Midbrain (tissue), 1 donor: ENCODE measurements at regions not wholly inside any gene's neighbourhood (a gene's known extent, or its start where the extent isn't known, plus 50 kb on each side); places are given as distances from the start of the nearest gene placed in this dataset.

Experiments used
- DNase-seq: peaks from one replicate; lab custom pipeline; 2025; lab: John Stamatoyannopoulos, UW

DNA sequence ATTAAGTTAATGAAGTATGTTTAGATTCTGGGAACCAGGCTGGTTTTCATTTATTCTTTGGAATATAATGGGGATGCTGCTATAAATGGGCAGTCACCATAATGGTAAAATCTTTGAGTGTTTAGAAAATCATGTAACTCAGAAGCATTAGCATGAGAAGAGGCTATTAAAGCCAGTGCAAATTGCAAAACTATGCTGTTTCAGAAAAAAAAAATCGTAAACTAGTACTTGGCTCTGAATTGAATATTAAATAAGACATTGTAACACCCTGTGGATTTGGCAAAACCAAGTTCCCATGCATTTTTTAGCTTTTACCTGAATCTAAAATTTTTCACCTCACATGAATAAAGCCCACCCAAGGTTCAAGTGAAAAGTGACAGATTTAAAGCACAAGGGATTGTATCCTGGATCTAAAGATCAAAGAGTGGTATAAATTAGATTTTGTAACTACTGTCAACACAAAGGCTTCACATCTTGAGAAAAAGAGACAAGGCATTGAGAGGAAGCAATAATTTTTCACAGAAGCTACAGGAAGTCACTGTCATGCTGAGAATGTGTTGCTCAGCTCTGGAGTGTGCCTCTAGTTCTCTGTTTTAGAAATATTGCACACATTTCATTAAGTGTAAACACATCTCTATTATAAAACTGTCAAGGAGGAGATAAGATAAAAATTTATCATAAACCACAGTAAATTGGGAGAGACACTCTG, 142.2 kb downstream of the ABCA8 start:
- DNase-seq = no peak

DNA sequence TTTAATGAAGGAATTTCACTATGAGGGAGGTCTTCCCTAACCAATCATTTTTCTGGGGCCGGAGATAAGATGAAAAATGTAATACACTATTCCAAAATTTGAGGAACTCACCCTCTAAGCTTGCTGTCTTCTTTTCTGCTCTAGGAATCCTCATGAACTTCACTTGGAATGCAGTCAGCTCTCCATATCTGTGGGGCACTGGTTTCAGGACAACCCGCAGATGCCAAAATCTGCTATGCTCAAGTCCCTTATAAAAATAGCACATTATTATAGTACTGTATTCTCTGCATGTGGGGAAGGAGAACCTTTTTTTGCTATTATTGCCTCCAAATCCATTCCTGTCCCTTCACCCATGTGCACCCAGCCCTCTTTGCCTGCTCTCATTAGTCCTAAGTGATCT, 146.0 kb downstream of the ABCA8 start:
- DNase-seq = no peak

DNA sequence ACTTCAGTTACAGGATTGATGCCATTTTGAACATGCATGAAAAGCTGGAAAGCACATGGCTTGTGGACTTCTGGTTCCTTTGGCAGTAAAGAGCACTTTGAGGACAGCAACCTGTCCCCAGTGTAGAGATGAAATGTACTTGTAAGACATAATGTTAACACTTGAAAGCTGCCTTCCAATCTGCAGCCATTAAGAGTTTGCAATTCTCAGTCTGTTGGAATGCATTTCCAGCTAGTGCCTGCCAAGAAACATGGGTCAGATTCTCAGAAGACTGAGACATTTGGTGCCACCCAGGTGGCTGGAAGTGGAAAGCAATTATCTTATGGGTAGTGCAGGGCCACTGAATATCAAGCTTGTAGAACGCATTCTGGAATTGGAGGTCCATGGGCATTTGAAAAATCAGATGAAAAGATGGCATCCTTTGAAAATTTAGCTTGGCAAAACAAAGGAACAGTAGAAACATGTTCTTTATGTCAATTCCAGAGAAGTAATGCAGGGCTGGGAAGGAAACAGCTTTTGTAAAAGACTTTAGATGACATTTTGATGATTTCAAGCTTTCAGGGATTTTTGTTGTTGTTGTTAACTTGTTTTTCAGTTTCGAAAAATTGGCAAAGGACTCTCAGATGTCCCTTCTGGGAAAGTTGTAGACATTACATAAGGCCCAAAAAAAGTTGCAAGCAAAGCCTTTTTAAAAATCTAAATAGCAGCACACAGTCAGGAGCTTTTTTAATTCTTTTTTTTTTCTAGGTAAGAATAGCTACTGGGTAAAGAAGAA, 147.0 kb downstream of the ABCA8 start:
- no peak for DNase-seq

DNA sequence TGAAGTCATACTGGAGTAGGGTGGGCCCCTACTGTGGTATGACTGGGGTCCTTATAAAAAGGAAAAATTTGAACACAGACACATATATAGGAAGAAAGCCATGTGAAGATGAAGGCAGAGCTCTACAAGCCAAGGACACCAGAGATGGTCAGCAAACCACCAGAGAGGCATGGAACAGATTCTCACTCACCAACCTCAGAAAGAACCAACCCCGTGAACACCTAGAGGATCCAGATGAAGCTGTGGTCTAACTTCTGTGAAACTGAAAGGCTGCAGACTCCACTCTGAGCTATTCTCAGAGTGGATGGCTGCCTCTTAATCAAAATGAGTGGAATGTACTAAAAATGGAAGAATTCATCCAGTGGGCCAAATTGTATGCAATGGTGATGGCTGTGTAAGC, 149.6 kb downstream of the ABCA8 start:
- DNase-seq = no peak

DNA sequence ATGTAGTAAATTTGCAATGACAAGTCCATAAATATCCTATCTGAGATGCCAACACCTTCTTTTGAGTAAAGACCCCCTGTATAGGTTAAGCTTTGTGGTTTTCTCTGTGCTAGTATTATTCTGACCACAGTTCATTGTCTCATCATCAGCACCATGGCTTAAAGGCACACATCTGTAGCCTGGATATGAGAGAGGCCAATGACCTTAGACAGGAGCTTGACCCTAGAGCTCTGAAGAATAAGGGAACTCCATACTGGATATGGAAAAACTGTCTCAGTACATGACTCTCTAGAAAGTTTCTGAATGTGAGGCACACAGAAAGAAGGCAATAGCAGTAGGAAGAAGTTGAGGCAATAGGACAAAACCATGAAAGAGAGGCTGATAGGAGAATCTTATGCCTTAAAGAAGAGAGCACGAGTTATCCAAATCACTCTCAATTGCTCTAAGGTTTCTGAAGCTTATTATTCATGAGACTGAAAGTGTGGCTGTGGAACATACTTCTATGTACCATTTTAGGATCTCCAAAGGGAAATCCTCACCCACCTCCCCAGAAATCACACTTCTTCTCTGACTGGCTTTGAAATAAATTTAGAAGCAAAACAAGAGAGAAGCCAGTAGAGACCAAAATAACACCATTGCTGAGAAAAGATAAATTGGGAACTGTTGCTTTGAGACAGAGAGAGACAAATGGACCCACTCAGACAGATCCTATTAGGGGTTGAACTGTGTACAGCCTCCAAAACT, 150.2 kb downstream of the ABCA8 start:
- DNase-seq = no peak

DNA sequence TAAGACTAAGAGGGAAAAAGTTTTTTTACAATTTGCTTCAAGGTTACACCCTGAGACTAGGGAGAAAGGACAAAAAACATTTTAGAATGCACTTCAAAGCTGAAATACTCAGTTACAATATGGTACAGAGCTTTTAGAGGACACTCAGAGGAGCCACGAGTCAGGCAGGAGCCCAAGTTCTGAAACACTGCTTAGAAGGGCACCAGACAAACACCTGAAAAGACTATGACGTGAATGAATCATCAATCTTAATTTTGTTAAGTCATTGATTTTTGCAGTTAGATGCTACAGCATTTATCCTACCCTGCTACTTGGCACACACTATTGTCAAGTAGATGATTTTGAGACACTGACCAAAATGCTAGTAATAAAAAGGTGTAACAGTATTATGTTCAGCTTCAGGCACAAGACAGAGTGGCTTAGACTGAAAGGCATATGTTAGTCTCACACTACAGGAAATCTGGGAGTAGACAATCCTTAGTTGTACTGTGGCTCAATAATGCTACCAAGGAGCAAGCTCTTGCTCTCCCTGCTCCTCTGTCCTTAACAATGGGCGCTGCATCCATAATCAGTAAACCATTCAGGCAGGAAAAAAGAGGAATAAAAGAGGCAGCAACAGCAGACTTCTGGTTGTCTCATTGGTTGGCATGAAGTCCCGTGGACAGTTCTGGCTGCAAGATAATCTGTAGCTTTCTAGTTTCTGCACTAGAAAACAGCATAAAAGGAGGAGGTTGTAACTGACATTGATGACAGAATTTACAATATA, 151.8 kb downstream of the ABCA8 start:
- DNase-seq = no peak

DNA sequence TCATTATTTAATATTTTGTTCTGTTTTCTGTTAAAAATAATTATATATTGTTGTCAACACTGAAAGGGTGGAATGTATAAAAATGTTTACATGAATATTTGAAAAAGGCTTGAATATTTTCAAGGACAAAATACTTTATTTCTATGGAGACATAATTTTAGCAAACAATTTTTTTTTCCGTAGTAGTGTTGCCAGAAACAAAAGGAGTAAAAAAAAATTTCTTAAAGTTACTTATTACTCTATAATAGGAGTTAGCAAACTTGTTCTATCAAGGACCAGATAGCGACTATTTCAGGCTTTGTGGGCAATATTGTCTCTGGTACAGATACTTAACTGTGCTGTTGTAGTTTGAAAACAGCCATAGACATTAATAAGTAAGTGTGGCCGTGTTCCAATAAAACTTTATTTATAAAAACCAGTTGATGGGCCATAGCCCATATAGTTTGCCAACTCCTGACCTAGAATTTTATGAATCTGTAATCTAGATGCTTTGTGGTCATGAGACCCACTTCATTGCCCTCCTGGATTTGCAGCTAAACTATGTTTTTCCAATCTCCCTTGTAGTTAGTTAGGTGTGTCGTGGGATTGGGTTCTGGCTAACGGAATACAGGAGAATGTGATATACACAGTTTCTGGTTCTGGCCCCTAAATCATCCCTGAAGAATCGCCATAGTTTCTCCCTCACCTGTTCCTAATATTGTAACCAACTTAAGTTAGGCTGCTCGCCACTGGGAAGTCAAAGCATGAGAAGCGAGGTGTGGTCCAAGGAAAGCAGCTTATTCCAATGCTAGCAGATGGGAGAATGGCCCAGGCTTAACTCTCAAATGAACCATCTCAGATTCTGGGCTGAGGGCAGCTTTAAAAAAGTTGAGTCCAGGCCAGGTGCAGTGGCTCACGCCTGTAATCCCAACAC, 153.6 kb downstream of the ABCA8 start:
- DNase-seq = no peak

DNA sequence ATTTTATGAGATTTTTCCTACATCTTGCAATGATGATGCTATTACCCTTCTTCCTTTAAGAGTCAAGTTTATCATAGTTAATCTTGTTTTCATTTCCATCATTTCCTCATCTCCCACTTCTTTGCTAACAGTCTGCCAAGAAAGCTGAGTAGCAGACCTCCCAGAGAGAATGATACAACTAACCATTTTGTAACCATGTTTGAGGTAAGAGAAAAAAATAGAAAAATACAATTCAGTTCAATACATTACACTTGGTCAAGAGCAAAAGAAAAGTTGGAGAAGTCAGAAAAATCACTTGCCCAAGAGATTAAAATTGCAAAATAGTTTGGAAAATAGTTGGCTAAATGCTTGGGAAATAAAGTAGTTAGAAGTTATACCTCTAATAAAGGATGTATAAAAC, 154.4 kb downstream of the ABCA8 start:
- DNase-seq = no peak

DNA sequence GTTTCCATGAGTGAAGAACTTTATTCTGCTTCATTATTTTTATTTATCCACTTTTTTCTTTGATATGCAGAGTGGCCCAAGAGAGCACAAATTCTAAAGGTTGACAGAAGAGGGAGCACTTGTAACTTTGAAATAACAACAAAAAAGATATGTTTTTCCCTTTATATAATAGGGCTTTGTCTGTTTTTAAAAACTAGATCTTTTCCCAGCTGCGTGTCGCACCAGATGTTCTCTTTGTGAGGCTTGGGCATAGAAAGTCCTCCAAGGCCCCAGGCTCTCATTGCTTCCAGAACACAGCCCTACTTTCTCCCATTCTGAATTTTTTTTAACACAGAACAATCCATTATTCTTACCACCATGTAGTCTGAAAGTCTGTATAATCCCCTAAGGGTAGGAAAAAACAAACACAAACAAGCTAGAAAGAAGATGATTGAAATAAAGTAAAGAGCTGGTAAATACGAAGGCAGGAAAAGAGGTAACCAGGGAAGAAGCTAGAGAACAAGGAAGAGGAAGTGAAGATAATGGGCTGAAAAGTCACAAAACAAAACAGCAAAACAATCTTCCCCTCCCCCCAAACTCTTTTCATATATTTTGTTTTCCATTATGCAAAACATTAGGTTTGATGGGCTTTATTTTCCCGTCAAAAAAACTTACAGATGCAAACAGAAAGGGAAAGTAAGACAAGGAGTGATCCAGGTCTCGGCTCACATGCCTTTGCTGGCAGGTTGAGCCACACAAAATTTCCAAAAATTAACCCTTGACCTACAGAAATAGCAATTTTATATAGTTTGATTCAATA, 160.4 kb downstream of the ABCA8 start:
- peak; percentile 89 for DNase-seq

DNA sequence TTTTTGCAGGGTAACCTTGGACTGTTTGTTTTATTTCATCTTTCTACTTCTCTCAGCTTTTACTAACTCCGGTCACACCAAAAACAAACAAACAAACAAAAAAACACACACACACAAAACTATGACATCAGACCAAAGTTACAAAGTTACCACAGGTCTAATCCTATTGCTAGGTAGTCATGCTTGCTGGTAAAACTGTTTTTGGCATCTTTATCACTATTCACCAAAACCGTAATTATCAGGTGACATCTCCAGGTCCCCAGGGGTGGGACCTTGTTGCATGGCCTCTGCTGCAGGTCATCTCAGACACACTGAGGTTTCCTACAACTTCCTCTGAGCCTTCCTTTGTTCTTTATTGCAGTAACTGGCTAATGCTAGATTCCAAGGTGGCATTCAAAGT, 162.3 kb downstream of the ABCA8 start:
- DNase-seq = no peak

DNA sequence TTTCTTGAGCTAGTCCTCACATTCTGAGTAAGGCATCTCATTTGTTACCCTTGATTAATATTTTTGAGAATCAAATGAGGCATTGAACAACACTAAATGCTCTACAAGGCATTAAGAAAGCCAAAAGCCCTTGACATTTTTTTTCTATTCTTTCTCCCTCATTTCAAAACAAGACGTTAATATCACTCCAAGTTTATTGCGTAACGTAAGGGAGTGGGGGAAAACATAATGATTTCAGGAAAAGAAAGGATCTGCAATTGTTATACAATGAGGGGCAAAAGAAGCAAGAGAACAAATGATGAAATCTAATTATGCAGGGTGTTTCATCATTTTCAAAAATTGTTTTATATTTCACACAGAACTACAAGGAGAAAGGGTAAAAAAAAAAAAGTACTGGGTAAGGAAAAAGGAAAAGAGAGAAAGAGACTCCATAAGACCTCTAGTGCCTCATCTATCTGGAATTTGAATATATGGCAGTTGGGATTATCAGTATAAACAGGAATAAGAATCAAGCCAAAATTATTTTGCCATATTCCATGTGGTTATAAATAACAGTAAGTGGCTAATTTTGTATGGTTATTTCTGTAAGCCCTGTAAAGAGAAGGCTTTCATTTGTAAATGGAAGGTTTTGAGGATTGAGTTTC, 163.0 kb downstream of the ABCA8 start:
- no peak for DNase-seq

DNA sequence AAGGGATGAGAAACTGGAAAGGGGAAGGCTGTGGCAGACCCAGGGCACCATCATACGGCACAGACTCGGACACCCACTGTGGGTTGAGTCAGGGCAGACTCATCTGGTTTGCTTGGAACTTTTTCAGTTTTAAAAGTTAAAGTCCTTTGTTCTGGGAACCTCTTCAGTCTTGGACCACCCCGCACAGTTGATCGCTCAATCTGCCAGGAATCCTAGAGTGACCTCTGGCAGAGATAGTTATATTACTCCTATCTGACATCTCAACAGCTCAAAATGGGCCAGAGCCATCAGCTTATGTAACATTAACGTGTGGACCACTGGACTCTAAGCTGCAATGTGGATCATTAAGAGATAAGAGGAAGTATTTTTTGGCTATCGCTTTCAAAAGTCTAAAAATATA, 164.3 kb downstream of the ABCA8 start:
- DNase-seq = no peak

DNA sequence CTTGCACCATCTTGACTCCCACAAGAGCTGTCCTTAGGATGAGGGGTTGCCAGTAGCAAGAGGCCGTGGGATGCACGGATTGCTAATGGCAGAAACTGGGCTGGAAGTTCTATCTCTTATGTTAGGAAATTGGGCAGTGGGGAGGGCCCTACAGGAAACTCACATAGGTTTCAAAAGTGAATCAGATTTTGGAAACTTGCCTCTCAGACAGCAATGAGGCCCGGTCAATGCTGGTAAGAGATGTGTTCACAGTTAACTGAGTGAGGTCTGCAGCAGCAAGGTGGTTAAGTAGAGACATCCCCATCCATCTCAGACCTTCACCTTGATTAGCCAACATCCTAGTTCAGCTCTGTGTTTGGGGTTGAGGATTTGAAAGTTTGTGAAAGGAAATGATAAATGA, 164.7 kb downstream of the ABCA8 start:
- no peak for DNase-seq

DNA sequence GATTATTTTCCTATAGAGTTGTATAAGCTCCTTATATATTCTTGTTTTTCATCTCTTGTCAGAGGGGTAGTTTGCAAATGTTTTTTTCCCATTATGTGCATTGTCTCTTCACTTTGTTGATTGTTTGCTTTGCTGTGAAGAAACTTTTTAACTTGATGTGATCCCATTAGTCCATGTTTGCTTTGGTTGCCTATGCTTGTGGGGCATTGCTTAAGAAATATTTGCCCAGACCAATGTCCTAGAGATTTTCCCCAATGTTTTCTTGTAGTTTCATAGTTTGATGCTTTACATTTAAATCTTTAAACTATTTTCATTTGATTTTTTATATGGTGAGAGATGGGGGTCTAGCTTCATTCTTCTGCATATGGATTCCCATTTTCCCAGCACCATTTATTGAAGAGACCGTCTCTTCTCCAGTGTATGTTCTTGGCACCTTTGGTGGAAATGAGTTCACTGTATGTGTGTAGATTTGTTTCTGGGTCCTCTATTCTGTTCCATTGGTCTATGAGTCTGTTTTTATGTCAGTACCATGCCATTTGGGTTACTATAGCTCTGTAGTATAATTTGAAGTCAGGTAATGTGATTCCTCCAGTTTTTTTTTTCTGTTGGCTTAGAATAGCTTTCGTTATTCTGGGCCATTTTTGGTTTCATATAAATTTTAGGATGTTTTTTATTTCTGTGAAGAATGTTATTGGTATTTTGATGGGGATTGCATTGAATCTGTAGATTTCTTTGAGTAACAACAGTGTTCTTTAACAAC, 165.8 kb downstream of the ABCA8 start:
- DNase-seq = no peak

DNA sequence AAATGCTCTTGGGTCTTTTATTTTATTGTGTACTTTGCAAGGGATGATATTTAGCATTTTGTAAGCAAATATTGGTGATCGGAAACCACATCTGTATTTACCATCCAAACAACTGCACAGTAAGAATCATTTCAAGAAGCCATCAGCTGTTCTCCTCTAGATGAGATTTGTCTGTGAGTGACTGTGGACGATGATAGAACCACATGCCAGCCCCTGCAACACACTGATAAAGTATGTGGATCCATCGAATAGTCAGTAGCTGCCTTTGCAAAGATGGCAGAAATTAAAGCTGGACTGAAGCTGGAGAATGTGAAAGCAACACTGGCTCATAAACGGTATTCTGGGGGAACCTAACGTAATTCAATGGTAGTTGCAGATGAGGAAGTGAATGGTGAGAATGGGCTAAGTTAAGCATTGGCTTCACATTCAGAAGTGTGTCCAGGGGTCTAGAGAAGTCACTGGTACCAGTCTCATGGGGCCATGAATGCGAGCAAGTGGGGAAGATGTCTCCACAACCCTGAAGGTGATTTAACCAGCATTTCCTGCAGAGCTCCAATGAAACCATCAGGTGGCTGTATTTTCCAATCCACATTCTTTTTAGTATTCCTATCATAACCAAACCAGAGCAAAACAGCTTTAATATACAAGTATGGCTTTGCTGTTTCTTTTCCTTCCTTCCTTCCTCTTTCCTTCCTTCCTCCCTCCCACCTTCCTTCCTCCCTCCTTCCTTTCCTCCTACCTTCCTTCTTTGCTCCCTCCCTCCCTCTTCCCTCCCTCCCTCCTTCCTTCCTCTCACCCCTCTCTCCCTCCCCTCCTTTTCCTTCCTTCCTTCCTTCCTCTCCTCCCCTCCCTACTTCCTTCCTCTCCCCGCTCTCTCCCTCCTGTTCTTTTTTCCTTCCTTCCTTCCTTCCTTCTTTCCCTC, 169.4 kb downstream of the ABCA8 start:
- DNase-seq = no peak

DNA sequence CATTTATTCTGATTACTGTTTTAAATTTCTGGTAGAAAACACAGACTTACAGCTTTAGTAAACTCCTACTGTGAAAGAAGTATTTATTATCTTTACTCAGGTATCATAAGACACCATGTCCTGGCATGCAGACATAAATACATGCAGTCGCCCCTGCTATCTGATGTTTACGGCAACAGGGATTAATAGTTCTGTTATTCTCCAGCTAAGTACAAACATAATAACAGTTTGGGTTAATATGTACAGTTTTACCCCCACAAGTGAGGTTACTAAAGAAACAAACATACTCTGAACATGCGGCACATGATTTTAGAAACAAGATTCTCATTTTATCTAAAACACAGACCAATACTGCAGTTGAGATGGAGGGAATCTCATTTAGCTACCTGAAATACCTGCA, 170.8 kb downstream of the ABCA8 start:
- DNase-seq = no peak

DNA sequence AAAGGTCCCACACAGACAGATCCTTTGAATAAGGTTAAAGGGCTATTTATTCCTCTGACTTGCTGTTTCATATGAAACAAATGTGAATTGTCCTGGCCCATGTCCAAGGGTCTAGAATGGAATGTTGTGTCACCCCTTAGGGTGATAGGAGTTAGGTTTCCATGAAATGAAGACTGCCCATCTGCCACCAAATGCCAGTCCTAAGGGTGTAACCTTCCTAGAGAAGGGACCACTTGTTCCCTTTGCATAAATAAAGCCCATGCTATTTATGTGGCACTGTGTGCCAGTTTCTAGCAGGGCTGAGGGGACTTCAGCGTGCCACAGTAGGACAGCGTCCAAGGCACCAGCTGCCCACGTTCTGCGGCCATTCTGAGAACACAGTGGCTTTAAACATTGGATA, 171.3 kb downstream of the ABCA8 start:
- no peak for DNase-seq

DNA sequence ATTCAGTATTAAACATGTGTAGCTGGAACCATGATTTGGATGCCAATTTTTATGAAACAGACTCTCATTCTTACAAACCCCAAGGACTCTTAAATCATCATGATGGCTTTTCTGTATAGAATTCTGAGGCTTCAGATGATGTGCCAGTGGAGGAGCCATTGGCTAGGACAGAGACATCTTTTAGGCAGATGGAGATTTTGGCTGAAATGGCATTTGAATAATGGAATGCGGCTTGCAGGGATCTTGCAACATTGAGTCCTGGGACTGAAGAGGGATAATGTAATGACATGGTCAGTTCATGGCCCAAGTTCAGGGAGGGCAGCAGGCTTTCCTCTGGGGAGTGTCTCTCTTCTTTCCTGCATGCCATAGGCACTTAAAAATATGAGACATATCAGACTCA, 172.4 kb downstream of the ABCA8 start:
- no peak for DNase-seq
